ENCODE measurements at regions not wholly inside any gene's neighbourhood (a gene's known extent, or its start where the extent isn't known, plus 50 kb on each side); places are given as distances from the start of the nearest gene placed in this dataset.

DNA sequence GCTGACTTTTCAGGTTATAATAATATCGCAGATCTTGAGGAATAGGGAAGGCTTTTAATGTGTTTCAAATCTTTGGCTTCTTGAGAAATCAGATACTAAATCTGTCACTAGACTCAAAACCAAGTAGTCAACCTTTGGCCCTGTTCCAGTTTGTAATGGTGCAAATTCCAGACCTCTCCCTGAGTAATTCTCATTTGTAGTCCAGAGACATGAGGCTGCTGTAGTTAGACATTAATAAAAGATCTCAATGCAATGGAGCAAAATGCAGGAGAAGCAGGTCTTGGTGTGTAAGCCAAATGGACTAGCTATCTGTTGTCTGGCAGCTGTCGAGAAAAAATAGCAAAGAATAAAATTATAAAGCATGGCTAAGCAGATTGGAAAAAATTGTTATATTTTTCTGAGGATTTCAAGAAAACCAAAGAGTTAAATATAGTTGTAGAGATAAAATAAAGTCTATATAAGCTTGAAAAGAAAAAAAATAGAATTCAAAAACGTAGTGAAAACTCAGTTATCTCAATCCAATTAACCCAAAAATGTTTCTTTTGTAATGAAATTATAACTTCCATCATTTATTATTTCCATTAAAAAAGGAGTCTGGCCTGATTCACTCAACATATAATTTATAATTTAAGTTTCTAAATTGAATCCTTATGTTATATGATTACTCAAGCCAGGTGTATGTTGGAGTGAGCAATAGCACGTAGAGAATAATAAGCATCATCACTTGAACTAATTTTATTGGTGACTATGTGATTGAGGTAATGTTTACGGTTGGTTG lies 161.5 kb upstream of the ADGRB3 start:
- DNase-seq (ENCODE audit: low read depth, low spot score) (no peak), FAIRE-seq (no peak)
- Histone ChIP-seq H3K27ac (ENCODE audit: insufficient read depth, low read depth, low read length) (no peak overlapping the region), H3K9me1 (replicated peaks; ENCODE audit: control insufficient read depth, extremely low read depth, insufficient read depth, low read length) (no peaks in the 10 kb centered on the region), H3K79me2 (ENCODE audit: control insufficient read depth, insufficient read depth, low read length) (no peaks in the 10 kb centered on the region), H3K4me2 (ENCODE audit: insufficient read depth, low read length) (no peak overlapping the region), H4K20me1 (replicated peaks; ENCODE audit: control insufficient read depth, extremely low read depth, insufficient read depth, low read length) (no peaks in the 10 kb centered on the region), H2AFZ (ENCODE audit: low read depth, low read length) (no peak overlapping the region), H3K36me3 (ENCODE audit: control insufficient read depth in 2 of 2, extremely low read depth in 1 of 2, insufficient read depth in 2 of 2, low read length in 2 of 2) (no peaks in the 10 kb centered on the region), H3K27me3 (ENCODE audit: control insufficient read depth in 2 of 2, insufficient read depth in 2 of 2, low read length in 2 of 2) (no peaks in the 10 kb centered on the region), H3K9me3 (replicated peaks; ENCODE audit: control insufficient read depth, insufficient read depth, low read length) (no peaks in the 10 kb centered on the region), H3K9ac (replicated peaks; ENCODE audit: extremely low read depth, insufficient read depth, low read length) (no peak overlapping the region), H3K4me1 (ENCODE audit: control insufficient read depth, extremely low read depth, insufficient read depth, low read length) (no peaks in the 10 kb centered on the region), H3K4me3 (replicated peaks in 1 of 3; ENCODE audit: insufficient read depth in 1 of 3, low read depth in 1 of 3, low read length in 3 of 3) (no peak overlapping the region)
- POLR2A ChIA-PET, result no interaction called here
- no TSS peak for BruUV-seq (replicated peaks)
- CTCF ChIA-PET, result no interaction called here
- intact Hi-C loops (cut with micrococcal nuclease), result no loop called here
- dilution Hi-C loops (cut with MboI; ENCODE audit: extremely low pct_ligation_motif_present, low sequenced_read_pairs), result no loop called here
- no peak for TF ChIP-seq CTCF (IDR thresholded peaks at IDR 0.05; ENCODE audit: extremely low read depth in 1 of 2, insufficient read depth in 1 of 2, low read depth in 1 of 2, low read length in 2 of 2)
- no peak for TF ChIP-seq GATA2 (IDR thresholded peaks at IDR 0.05; ENCODE audit: insufficient read depth, insufficient read length, low read depth, low read length)
- TF ChIP-seq, protein P1, sequence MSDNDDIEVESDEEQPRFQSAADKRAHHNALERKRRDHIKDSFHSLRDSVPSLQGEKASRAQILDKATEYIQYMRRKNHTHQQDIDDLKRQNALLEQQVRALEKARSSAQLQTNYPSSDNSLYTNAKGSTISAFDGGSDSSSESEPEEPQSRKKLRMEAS (IDR thresholded peaks at IDR 0.05; ENCODE audit: insufficient read depth, insufficient read length), result no peak
- TF ChIP-seq POLR2AphosphoS5 (IDR thresholded peaks at IDR 0.05; ENCODE audit: insufficient read depth, low read depth, low read length), result no peak
- TF ChIP-seq POLR2A (IDR thresholded peaks at IDR 0.05; ENCODE audit: low read depth, low read length), result no peak
- TF ChIP-seq MYC (IDR thresholded peaks at IDR 0.05; ENCODE audit: low read depth, low read length), result no peak
- no peak for TF ChIP-seq FOS (IDR thresholded peaks at IDR 0.05; ENCODE audit: borderline replicate concordance, insufficient read depth, low read length)
- TF ChIP-seq EZH2 (IDR thresholded peaks at IDR 0.05; ENCODE audit: borderline replicate concordance, low read depth, low read length, severe bottlenecking), result no peak
- no peak for TF ChIP-seq JUN (IDR thresholded peaks at IDR 0.05; ENCODE audit: borderline replicate concordance, insufficient read depth, insufficient read length, low read depth)

Measured in endothelial cell of umbilical vein (primary cell).